NCI-H1417 treated with DMSO at 0.1 percent for 48 hours (cell line): ENCODE measurements at regions not wholly inside any gene's neighbourhood (a gene's known extent, or its start where the extent isn't known, plus 50 kb on each side); places are given as distances from the start of the nearest gene placed in this dataset.
"Not testable (repeated sequence)": the region's sequence is repeated elsewhere in the genome, so short reads cannot be mapped to it uniquely, and the experiment has no call there.

Experiments
- DNase-seq: peaks from one replicate; lab custom pipeline; 2025; lab: John Stamatoyannopoulos, UW

GRCh38 chr21:15472108-15473040 is 257.4 kb upstream of the USP25 start:
- no peak for DNase-seq

GRCh38 chr21:15477773-15478172 is 252.0 kb upstream of the USP25 start:
- not testable (repeated sequence) for DNase-seq

- DNase-seq, result no peak
These were observed 249.6 kb upstream of the USP25 start for GRCh38 chr21:15480160-15480559.

- peak; percentile 42 for DNase-seq
These were observed 246.5 kb upstream of the USP25 start for GRCh38 chr21:15483138-15483780.

GRCh38 chr21:15486460-15487195 is 243.2 kb upstream of the USP25 start:
- DNase-seq, result no peak

GRCh38 chr21:15487196-15487550 is 242.6 kb upstream of the USP25 start:
- no peak for DNase-seq

- no peak for DNase-seq
These were observed 238.7 kb upstream of the USP25 start for GRCh38 chr21:15491100-15491499.

GRCh38 chr21:15493646-15494045 is 236.1 kb upstream of the USP25 start:
- DNase-seq, result no peak

GRCh38 chr21:15494481-15494880 is 235.3 kb upstream of the USP25 start:
- no peak for DNase-seq

GRCh38 chr21:15495965-15496364 is 233.8 kb upstream of the USP25 start:
- DNase-seq, result no peak

- no peak for DNase-seq
These were observed 232.9 kb upstream of the USP25 start for GRCh38 chr21:15496911-15497310.

GRCh38 chr21:15498455-15498854 is 231.3 kb upstream of the USP25 start:
- DNase-seq, result no peak

GRCh38 chr21:15506086-15506485 is 223.7 kb upstream of the USP25 start:
- no peak for DNase-seq

- no peak for DNase-seq
These were observed 221.2 kb upstream of the USP25 start for GRCh38 chr21:15508554-15508953.

- DNase-seq, result no peak
These were observed 215.5 kb upstream of the USP25 start for GRCh38 chr21:15514073-15514946.

GRCh38 chr21:15515908-15516307 is 213.9 kb upstream of the USP25 start:
- DNase-seq, result no peak

- DNase-seq, result no peak
These were observed 212.4 kb upstream of the USP25 start for GRCh38 chr21:15517394-15517793.

GRCh38 chr21:15520811-15521643 is 208.8 kb upstream of the USP25 start:
- DNase-seq, result no peak

- DNase-seq, result no peak
These were observed 208.2 kb upstream of the USP25 start for GRCh38 chr21:15521644-15522001.

GRCh38 chr21:15522148-15522547 is 207.6 kb upstream of the USP25 start:
- no peak for DNase-seq

GRCh38 chr21:15524855-15525254 is 204.9 kb upstream of the USP25 start:
- no peak for DNase-seq
